Fibroblast of skin of abdomen (primary cell): ENCODE measurements at regions not wholly inside any gene's neighbourhood (a gene's known extent, or its start where the extent isn't known, plus 50 kb on each side); places are given as distances from the start of the nearest gene placed in this dataset.
A peak's percentile ranks its signal among the peaks of the same experiment; 100 is the strongest.

Experiments
- DNase-seq: peaks from one replicate; pipeline ENCODE4 v3.0.0-alpha.2; 2013

DNA sequence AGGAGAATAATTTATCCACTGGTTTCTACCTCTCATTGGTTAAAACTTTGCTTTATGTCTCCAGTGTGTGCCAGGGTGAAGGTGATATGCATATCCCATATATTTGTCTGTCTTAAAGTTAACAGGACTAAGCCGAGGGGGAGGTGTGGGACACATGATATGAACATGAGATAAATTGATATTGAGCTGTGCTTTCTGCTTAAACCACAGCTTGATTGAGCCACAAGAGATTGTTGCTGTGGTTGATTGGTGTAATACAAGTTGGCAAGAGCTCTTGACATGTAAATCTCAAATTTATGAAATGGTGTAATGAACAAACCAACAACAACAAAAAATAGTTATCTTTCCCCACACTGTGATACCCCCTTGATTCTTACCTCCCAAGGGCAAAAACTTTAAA, 1295.5 kb upstream of the NCAM2 start:
- DNase-seq, result no peak

GRCh38 chr21:19704832-19705231, 1293.4 kb upstream of the NCAM2 start:
- DNase-seq, result no peak

- no peak for DNase-seq
Observed at GRCh38 chr21:19712441-19712840, 1285.8 kb upstream of the NCAM2 start.

DNA sequence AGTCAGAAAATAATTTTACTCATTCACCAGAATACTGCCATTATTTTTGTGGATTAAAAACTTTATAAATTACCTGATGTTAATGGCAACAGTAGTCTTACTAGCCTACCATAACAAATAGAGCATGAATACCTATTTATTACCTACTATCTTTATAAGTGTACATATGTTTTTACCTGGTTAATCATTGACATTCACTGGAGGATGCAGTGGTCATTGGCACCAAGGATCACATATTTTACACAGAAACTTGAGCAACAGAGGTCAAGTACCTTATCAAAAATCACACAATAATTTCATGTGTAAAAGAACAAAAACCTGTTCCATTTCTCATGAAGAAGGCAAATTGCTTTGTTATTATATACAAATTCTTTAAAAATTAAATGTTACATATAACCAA, 1284.9 kb upstream of the NCAM2 start:
- no peak for DNase-seq

DNA sequence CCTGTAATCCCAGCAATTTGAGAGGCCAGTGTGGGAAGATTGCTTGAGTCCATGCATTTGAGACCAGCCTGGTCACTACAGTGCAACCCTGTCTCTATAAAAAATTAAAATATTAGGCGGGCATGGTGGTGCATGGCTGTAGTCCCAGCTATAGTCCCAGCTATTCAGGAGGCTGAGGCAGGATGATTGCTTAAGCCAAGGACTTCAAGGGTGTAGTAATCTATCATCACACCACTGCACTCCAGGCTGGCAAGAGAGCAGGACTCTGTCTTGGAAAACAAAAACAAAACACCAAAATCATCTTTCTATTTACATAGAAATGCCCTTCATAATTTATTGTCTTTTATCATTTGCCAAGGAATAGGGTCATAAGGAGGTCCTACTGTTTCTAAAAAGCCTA, 1274.1 kb upstream of the NCAM2 start:
- no peak for DNase-seq

DNA sequence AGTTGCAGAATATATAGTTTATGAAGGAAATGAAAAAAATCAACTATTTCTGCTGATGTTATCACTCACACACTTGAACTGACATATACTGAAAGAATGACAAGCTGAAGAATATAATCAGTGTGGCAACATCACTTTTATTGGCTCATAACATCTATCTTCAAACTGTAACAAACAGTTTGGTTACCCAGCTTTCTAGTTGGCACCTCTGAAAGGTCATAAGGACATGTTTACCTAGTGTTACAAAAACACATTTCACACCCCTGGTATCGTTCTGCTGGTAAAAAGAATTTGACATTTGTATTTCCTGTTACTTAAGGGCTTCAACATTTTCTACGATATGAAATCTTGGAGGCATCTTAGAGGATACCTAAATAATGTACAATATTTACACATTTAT, 1267.0 kb upstream of the NCAM2 start:
- no peak for DNase-seq

- no peak for DNase-seq
Observed at GRCh38 chr21:19759836-19760235, 1238.4 kb upstream of the NCAM2 start.

DNA sequence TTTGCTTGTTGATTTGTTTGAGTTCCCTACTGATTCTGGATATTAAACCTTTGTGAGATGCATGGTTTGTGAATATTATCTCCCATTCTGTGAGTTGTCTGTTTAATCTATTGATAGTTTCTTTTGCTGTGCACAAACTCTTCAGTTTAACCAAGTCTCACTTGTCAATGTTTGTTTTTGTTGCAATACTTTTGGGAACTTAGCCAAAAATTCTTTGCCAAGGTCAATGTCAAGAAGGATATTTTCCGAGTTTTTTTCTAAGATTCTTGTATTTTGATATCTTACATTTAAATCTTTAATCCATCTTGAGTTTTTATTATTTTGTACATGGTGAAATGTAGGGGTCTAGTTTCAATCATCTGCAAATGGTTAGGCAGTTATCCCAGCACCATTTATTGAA, 1230.7 kb upstream of the NCAM2 start:
- DNase-seq, result no peak

GRCh38 chr21:19771881-19772280, 1226.3 kb upstream of the NCAM2 start:
- no peak for DNase-seq

DNA sequence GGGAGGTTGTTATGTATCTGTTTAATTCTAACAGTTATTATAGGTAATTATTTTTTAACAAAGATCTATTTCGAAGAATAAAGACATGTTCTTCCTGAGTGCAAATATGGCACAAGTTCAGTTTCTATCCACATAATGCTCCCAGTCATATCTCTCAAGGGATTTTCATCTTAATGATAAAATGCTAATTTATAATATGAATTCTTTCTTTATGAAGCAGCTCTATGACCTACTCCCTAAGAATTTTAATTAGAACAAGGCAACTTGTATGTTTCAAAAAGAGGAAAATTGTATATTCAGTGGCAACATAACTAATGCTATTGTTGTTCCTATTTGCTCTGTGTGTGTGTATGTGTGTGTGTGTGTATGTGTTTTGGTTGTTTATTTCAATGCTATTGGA, 1222.1 kb upstream of the NCAM2 start:
- peak; percentile 21 for DNase-seq

DNA sequence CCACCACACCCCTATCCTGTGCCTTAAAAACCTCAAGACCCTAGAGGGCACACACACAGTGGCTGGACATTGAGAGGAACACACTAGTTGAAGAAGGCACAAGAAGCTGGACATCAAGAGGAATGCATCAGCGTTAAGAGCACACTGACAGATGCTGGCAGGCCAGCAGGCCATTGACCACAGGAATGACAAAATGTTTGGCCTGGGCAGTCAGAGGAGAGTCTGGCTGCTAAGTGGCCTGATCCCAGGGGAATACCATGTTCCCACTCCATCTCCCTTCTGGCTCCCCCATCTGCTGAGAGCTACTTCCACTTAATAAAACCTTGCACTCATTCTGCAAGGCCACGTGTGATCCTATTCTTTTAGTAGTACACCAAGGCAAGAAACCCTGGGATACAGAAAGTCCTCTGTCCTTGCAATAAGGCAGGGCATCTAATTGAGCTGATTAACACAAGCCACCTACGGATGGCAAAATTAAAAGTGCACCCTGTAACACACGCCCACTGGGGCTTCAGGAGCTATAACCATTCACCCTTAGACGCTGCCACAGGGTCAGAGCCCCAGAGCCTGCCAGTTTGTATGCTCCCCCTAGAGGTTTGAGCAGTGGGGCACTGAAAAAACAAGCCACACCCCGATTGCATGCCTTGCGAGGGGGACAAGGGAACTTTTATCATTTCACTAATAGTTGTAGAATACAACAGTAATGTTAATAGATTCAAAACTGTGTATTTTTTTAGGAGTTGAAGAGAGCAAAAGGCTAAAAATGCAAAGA, 1216.1 kb upstream of the NCAM2 start:
- no peak for DNase-seq

DNA sequence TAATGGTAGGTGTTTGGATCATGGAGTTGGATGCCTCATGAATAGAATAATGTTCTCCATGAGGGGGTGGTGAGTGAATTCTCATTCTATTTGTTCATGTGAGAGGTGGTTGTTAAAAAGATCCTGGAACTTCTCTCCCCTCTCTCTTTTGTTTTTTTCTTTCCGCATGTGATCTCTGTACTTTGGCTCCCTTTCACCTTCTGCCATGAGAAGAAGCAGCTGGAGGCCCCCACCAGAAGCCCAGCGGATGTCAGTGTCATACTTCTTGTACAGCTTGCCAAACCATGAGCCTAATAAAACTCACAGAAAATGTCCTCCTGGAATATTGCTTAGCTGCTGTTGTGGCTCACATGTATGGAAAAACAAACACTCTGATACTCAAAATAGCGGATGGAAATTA, 1212.3 kb upstream of the NCAM2 start:
- no peak for DNase-seq

- no peak for DNase-seq
Observed at GRCh38 chr21:19792004-19792403, 1206.2 kb upstream of the NCAM2 start.

DNA sequence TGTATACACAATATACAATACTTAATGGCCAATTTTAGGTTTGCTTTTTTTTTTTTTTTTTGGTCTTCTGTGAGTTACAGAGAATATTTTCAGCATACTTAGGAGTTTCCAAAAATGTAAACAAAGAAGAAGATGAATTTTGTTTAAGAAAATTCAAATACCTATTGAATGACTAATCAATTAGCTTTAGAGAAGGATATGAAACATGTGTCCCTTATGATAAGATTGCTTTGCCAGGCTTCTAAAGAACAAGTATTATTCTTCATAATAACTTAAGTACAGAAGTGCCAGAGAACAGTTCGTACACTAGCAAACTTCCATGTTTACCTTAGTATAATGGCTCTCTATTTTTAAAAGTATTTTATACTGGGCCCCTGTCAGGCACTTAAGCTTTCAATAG, 1191.0 kb upstream of the NCAM2 start:
- DNase-seq, result peak; percentile 18

GRCh38 chr21:19810779-19811178, 1187.4 kb upstream of the NCAM2 start:
- no peak for DNase-seq

DNA sequence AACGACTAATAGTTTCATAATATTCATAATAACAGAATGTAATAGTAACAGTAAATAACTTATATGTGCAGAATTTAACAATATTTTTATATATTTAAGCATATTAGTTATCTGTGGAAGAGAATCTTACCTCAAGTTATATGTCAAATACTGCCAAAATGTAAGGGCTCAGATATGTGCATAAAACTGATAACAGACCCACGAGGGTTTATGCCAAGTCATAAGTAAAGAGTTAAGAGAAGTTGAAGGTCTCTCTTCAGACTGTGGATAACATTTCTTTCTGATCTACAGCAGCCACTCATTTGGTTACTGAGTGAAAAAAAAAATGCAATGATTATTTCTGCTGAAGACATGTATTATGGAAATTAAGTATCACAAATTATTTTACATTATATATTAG, 1167.8 kb upstream of the NCAM2 start:
- DNase-seq, result no peak

DNA sequence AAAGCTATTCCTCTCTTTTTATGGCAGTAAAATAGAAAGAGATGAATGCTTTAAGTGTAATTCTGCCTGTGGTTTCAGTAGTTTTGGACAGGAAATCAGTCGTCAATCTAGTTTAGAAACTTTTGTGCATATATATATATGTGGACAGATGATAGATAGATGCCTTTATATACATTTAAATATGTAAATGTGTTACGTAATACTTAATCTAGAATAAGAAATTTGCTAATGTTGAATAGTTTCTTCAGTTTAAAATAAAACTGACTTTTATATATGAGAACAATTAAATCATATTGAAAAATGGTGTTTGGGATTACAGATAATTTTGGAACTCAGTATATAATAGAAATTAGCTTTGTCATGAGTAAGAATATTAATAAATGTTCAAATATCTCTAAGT, 1165.7 kb upstream of the NCAM2 start:
- DNase-seq, result no peak

DNA sequence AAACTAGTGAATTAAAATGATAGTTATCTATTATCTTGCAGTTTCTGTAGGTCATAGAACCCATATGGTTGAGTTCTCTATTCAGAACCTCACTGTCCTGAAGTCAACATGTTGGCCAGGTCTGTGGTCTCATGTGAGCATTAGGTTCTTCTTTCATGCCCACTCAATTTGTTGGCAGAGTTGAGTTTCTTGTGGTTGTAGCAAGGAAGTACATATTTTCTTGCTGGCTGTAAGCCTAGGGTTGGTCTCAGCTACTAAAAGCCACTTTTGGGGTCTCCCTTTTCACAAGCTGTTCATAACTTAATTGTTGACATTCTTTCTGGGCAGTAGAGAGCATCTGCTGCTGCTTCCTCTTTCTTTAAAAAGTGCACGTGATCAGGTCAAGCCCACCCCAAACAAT, 1165.1 kb upstream of the NCAM2 start:
- no peak for DNase-seq

GRCh38 chr21:19842601-19843000, 1155.6 kb upstream of the NCAM2 start:
- DNase-seq, result no peak

GRCh38 chr21:19844334-19844733, 1153.9 kb upstream of the NCAM2 start:
- no peak for DNase-seq

DNA sequence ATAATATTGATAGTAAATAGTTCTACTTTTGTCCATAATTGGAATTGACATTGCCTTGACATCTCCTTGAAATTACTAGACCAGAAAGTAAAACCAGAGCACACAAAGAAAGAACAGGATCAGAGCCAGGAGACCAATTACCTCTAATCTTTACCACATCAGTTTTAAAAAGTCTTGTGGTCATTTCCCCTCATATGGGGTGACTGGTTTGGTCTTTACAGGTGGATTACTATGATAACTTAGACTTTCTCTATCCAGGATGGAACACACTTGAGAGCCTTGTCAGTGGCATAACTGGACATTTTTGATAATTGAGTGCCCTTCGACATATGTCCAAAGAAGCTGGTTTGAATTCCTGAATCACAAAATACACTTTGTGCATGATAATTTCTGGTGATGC, 1148.1 kb upstream of the NCAM2 start:
- no peak for DNase-seq

DNA sequence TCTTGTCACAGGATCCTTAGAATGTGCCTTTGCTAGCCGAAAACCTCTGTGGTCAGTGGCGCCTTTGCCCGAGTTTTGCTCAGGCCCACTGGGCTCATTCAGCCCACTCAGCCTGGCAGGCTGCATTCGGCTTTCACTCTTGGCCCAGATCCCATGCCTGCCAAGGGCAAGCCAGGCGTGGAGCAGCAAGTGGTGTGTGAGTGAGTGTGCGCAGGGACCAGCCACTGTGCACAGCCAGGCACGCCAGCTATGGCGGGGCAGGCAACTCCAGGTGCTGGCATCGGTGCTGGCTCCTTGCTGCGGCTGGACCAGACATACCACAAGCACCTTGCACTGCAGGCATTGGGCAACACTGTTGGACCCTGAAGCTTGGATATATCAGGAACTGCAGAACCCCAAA, 1145.1 kb upstream of the NCAM2 start:
- DNase-seq, result no peak

DNA sequence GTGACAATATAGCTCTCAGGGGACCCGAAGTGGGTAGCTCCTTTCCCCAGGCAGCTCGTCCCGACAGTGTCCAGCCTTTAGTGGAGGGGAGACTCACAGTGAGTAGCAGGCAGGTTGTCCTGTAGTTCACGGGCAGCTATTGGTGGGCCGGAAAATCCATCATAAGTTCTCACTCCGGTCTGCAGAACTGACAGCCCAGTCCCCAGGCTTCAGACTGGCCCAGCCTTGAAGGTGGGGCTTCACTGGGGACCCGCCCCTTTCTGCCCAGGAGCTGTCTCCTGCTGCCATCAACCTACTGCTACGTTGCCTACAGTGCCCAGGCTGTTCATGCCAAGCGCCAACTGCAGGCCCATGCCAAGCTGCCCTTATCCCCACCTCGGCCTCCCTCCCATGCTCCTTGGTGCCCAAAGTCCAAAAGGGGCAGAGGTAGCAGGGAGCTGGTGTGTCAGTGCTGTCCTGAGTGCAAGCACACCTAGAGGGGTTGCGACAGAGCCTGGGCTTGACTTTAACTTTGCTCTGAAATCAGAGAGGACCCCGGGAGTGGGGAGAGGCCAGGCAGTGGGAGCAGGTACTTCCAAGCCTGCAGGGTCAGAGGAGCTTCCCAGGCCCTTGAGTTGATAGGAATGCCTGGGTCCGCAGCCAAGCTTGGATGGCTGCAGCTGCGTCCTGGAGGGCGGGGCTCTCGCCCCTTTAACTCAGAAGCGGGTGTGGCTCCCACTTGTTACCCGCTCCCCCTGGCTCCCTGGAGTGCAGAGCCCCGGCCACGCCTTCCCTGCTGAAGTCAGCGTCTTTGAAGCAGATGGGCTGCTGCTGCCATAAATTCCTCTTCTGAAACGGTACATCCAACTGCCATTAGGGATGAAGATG, 1144.3 kb upstream of the NCAM2 start:
- DNase-seq, result no peak

DNA sequence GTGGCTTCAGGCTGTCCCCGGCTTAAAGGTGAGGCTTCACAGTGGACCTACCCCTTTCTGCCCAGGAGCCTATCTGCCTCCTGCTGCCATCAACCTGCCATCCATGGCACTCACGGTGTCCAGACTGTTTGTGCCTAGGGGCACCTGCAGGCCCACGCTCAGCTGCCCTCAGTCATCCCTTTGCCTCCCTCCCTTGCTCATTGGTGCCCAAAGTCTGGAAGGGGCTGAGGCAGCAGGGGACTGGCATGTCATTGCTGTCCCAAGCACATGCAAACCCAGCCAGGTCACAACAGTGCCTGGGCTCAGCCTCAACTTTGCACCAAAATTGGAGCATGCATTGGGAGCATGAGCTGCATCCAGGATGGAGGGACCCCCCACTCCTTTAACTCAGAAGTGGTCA, 1142.7 kb upstream of the NCAM2 start:
- DNase-seq, result no peak
